ENCODE measurements at regions not wholly inside any gene's neighbourhood (a gene's known extent, or its start where the extent isn't known, plus 50 kb on each side); places are given as distances from the start of the nearest gene placed in this dataset.

DNA sequence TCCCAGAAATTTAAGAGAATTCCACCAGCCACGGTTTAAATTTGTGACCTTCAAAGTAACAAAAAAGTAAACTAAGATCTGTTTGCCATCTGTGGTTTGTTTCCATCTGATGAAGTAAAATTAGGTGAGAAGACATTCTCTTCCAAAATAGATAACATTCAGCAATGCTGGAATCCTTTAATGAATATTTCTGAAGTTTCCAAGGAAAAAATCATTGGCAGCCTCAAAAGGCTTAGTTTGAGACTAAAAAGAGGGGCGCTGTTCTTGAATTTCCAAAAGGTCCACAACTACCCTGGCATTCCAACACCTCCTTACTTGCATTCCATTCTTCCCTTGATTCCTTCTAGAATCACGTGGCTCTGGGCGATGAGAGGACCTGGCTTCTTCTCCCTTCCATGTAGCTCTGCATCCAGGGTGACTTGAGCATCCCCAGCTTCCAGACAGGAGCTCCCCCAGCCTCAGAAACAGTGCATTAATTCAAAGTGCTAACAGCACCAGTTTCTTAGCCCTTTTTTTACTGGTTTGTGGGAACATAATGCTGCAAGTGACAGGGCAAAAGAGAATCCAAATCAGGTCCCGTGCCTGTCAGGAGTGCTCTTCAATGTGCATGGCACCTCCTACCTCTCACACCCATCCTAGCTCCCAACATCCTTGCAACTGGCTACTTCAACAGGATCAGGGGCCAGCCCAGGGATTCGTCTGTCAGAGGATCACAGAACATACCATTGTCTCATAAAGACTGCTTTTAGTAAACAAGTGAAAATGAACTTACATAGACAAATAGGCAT is 191.5 kb upstream of the S1PR3 start:
- DNase-seq: no peak

DNA sequence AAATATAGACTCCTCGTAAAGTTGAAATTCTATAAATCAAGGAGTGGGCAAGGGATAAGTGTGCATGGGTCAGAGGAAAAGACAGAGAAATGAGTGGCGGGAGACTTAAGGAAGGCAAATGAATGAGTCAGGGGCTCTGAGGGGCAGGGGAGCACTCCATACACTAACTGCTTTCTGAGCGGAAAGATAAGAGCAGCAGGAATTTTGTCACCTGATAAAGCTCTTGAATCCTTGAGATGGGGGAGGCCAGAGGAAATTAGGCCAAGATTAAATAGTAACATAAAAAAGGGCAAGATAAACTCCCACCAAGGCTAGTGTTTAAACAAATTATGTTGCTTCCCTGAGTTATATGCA is 191.0 kb upstream of the S1PR3 start:
- DNase-seq: no peak

DNA sequence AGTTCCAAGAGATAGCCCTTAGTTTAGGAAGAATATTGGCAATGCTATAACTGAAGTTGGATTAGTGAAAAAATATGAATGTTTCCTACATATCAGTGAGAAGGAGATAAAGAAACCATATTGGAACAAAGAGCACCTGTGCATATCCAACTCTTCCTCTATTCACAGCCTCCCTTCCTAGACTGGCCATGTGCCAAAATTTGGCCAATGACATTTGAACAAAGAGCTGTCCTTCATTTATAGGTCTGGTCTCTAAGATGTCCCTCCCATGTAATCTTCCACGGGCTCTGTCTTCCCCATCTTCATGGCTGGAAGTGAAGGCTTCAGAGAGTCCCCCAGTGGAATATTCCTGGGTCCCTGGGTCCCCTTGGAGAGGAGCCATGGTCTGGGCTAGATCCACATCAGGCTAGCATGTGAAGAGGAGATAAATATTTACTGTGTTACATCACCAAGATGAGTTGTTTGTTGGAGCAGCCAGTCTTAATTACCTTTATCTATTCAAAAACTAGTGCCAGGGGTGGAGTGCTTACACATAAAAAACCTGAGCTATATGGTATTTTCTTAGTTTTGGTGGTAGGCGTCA is 190.0 kb upstream of the S1PR3 start:
- no peak for DNase-seq

DNA sequence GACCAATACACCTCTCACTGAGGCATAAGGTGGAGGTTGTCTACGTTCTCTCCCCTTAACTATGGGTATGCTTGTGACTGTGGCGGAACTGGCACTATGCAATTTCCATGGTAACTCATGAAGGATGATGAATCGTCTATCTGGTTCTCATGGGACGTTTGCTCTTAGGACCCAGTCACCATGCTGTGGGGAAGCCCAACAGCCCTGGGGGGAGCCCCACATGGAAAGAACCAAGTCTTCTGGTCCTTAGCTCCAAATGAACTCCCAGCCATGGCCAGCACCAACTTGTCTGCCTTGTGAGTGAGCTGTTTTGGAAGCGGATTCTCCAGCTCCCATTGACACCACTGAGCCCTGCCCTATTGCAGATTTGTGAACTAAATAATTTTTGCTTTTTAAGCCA is 188.7 kb upstream of the S1PR3 start:
- DNase-seq: no peak

DNA sequence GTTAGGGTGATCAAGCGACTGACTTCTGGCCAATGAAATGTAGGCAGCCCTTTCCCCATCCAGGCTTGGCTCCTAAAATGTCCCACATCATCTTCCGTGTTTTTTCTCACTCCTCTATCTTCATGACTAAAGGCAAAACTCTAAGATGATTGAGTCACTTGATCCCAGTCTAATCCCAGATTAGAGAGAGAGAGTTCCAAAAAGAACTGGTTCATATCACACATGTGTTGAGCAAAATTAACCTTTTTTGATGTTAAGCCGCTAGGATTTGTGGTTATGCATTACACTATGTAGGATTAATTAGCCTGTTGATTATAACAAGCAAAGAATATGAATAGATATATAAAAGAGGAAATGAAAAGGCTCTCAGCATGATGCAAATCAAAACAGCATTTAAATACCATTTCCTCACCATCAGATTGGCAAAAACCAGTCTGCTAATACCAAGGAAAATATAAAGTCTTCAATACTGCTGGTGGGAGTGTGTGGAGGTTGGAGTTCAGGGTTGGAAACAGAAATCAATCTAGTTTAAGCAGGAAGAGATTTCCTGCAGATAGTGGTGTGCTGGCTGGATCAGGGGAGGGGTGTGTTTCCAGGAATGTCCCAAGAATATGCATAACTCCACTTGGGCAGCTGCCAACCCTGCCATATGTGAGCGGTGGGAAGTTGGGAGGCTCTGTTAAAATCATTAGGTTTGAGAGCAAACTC is 187.6 kb upstream of the S1PR3 start:
- DNase-seq: peak; percentile 5

DNA sequence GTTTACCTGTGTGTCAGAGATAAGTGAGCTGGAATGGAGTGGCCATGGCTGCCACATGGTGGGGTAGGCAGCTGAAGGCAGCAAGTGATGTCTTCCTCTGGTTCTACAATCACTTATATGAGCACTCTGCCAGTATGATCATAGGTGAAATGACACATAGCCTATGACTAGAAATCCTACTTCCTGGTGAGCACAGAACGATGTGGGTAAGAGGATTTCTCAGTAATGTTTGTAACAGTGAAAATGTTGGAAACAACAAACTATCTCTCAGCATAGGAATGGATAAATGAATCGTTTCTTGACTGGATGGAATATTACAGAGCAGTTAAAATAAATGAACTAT is 187.0 kb upstream of the S1PR3 start:
- no peak for DNase-seq

DNA sequence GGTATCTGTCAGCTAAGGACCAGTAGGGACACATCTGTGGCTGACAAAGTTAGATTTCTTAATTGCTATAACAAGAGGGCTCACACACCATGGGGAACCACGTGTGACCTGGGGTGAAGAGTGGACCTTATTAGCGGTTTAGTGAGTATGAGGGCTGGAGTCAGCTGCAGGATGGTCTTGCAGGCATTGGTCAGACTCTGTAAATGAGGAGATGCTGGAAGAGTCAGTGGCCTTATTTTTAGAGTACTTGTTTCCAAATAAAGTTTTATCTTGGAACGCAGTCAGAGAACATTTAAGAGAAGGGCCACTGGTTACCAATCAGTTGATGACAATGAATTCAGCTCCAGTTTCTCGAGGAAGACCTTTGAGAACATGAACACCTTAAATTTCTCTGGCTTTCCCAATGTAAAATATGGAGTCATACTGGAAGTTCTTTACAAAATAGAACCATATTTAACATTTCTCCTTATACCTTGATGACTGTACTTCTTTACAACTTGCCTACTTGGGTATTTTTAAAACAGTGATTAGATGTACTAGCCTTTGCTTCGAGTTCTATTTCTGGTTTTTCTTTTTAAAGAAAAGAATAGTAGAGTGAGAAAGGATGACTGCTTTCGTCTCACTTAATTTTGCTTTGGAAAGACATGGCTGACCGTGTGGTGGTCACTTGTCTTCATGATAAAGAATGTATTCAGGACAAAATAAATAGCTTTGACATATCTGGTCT is 185.9 kb upstream of the S1PR3 start:
- DNase-seq: no peak

DNA sequence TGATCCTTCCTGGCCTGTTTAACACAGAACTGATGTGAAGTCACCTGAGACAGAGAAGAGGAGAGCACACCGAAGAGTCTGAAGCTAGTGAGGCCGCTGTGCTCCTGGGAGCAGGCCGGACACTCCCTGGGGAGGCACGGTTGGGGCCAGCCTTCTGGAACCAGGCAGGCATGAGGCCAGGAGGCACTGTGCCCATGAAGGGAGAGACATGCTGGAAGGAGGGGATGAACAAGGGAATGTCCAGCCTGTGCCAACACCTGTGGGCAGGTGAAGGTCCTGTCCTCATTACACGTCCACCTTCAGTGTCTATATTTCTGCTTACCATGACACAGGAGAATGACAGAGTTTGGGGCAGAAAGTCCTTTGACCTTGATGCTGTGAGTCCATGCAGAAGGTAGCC is 183.8 kb upstream of the S1PR3 start:
- no peak for DNase-seq

DNA sequence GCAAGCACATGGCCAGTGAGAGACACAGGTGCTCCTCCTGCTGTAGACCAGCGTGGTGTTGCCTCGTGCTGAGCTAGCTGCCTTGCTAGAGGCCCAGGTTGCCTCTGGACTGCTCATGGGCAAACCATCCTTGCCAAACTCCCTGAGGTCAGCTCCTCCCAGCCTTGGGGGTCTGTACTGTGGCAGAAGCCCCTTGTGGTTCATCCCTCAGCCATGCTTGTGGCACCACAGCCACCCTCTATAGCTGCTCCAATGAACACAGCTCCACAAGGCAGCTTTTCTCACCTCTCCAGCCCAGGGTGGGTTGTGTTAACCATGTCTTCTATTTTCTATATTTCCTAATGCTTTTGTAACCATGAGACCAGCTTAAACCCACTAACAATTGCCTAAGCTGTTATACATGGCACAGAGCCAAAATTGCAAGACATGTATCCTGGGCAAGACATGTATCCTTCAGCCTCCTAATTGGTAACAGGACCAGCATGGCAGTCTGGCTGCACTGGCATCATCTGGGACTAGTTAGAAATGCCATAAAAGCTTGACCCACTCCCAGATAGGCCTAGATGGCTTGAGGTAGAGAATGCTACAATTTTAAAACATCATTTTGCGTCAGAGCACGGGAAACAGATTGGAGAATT is 183.1 kb upstream of the S1PR3 start:
- DNase-seq: no peak

DNA sequence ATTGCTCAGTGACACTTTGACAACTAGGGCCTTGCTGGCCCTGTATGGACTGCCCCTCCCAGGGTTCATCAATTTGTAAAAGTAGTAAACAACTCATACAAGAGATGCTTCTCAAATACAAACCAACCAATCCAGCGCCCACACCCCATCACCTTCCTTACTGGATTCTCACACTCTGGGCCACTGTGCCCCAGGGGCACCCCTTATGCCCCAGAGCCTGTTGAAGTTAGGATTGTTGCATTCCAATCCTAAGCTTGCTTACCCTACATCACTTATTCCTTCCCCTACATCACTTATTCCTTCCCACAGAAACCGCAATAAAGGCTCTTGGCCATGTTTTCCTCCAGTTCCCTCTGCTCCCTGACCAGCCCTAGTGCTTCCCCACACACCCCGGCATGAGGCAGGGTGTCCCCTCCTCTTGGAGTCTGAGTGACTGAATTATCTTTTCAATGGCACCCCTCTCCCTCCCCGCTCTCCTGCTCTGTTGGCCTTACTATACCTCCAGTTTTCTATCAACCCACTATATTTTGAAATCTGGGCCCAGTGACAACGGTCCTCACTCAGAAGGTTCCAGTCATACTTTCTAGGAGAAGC is 182.4 kb upstream of the S1PR3 start:
- no peak for DNase-seq

DNA sequence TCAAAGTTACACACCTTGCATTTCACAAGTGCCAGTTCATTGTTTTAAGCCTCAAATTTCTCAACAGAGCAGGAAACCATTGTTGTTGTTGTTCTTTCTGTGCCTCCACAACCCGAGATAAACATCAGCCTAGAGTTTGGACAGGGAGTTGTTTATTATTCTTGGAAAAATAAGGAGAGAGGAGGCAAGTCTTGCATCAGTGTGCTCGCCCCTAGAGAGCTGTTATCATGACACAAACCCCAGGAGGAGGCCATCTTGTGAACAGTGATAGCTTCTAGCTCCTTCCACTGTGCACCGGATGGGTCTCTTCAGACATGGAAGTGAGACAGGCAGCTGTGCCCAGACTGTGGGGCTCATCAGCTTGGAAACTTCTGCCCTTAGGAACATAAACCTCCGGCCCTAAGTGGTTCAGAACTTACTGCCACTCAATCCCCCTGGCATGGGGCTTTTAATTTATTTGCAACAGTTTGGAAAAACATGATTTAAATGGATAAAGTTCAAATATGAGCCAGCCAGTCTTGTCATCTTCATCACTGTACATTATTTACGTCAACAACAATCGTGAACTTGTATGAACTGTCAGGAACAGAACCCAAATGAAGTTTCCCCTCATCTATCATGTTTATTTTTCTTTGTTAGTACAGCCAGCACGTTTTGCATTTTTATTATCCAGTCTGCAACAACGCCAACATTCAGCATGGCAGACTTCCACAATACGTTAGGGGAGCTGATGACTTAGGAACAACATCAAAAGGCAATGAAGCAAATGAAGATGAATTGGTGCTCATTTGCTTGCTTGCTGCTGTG is 181.7 kb upstream of the S1PR3 start:
- no peak for DNase-seq

DNA sequence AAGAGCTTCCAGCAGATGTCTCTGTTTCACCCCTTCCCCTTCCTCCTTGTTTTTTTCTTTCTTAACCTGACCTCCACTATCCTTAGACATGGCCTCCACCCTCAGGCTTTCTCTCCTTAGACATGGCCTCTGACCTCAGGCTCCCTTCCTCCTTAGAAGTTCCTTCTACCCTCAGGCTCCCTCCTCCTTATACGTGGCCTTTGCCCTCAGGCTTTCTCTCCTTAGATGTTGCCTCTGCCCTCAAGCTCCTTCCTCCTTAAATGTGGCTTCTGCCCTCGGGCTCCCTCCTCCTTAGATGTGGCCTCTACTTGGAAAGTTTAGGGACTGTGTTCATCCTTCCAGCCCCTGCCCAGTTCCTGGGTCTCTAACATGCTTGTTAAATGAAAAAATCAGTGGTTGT is 180.4 kb upstream of the S1PR3 start:
- DNase-seq: no peak

DNA sequence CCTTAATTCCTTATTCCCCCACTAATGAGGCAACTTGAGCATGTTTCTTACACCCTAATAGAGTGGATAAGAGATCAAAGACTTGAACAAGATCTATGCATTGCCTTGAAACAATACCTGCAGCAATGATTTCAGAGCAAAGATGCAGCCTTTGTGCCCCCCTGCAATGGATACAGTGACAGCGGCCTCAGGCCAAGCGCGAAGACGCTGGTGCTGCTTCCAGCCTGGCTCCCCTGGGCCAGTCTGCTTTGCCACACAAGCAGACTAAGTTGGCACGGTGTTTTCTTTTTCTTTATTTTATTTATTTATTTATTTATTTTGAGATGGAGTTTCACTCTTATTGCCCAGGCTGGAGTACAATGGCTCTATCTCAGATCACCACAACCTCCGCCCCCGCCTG is 179.8 kb upstream of the S1PR3 start:
- DNase-seq: no peak

DNA sequence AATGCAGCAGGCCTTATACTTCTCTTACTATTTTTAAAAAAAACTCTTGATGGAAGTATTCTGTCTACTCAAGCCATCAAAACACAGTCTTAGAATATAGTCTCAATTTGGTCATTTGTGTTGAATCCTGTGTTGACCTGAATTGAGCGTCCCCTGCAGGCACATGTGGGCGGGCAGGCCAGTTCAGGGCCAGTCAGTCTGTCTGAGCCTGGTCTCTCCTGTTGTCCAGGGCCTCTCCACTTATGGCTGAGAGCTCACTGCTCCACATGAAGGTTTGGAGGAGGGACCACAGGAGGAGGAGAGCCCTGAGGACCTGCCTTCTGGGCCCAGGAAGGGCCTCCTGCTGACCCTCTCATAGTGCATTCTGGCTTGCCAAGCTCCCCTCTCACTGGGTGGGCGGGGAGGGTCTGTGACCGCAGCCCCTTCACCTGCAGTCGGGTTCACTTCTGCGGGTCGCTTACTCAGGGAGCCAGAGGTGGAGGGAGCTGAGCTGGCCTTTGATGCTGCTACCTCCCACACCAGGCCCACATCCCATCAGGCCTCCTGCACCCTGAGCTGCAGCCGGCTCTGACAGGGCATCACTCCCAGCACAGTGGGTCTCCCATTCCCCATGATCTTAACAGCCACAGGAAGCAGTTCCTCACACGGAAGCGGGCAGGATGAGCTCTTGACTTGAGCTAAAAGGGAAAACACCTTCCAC is 178.2 kb upstream of the S1PR3 start:
- no peak for DNase-seq

DNA sequence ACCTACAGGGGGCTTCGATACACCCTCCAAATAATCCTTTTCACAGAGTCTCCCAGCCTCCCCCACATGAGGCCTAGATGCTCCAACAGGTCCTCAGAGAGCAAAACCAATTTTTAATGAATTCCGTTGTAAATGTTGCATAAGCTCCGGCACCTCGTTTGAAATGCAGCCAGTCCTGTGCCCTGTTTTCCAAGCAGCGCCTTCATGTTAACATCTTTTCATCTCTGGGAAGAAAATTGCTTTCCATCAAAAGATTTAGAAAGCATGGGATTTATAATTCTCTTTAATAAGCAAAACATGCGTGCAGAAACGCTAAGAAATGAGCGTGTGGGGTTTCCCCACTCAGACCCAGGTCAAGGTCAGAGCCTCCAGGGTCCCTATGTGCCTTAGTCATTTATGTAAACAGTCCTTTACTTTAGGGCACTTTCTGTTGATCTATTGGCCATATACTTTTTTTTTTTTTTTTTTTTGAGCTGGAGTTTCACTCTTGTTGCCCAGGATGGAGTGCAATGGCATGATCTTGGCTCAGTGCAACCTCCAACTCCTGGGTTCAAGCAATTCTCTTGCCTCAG is 177.5 kb upstream of the S1PR3 start:
- no peak for DNase-seq

DNA sequence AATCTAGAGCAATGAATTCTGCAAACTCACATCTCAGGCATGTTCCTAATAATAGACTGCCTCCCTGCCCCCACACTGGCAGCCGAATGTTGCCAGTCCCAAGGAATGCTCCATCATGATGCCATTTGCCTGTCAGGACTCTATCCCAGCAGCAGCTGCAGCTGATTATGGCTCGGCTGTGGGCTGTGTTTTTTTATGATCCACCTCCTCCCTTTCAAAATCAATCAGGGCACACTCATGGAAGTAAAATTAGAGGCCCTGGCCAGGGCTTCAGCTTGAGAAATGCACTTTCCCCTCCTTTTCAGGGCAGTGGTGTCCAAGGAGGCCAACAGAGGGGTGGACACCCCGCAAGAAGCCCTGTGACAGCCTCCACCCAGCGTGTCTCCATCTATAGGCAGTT is 176.7 kb upstream of the S1PR3 start:
- no peak for DNase-seq

DNA sequence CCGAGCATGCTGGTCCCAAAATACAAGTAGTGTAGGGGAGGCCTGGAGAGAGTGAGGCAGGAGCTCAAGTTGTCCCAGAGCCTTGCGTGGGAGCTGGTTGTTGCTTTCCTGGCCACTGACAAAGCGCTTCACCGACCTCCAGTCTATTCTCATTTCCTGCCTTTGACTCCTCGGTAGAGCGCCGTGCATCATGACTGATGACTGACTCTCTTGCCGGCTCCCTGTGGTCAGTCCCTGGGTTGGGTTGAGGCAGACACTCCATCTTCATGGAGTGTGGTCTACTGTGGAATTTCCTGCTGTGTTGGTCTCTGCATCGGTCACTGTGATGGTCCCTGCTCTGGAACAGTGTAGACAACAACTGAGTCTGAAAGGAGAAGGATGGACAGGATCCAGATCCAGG is 175.1 kb upstream of the S1PR3 start:
- DNase-seq: no peak

DNA sequence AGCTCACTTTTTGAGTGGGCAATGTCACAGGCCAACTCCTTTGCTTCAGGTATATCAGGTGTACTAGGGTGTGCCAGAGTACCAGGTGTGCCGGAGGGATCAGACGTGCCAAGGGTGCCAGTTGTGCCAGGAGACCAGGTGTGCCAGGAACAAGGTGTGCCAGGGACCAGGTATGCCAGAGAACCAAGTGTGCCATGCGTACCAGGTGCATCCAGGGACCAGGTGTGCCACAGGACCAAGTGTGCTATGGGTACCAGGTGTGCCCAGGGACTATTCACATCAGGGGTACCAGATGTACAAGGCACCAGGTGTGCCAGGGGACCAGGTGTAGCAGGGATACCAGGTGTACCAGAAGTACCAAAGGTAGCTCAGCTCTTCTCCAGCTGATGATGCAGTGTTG is 174.7 kb upstream of the S1PR3 start:
- no peak for DNase-seq

DNA sequence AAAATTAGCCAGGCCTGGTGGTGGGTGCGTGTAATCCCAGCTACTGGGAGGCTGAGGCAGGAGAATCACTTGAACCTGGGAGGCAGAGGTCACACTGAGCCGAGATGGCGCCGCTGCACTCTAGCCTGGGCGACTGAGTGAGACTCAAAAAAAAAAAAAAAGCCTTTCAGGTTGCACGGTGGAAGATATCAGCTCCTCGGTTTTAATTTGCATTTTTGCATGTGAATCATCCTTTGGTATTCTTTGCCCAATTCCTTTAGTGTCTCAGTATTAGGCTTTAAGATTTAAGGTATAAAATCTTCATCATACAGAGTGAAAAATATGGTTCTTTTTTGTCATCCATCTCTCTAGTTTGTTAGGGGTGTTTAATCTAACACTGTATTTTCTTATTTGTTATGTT is 173.6 kb upstream of the S1PR3 start:
- DNase-seq: no peak

DNA sequence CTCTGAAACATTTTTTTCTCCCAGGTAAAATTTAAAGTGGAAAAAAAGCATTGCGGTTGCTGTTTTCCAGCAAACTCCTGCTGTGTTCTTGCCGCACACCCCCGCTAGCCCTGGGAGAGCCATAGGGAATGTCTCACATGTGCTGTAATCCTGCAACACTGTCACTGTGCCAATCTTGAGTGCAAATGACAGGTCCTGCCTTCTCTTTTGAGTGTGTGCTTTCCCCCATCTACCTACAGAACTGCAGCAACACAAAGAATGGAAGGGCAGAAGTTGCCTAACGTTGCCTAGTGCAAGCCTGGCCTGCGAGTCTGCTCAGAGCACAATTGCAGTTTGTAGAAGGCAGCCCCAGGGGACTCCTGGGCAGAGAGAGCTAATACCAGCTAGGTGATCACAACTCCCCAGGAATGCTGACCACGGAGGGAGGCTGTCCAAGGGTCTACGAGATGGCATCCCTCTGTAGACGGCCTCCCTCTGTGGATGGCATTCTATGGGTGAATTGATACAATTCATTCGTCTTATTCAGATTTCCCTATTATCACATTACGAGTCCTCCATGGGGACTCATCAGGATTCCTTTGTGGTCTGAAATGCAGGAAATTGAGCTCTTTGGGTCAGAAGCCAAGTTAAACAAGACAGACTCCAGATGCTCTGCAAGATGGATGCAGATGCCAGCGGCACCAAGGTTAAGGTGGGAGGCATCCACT is 172.6 kb upstream of the S1PR3 start:
- no peak for DNase-seq
